ENCODE measurements at regions not wholly inside any gene's neighbourhood (a gene's known extent, or its start where the extent isn't known, plus 50 kb on each side); places are given as distances from the start of the nearest gene placed in this dataset.

GRCh38 chr2:3075316-3075990, 302.2 kb downstream of the EIPR1 start:
- FAIRE-seq (no peak), DNase-seq (ENCODE audit: insufficient read length, low spot score) (no peak)
- TF ChIP-seq CTCF (IDR thresholded peaks at IDR 0.05; ENCODE audit: insufficient read depth, missing control alignments): no peak

- DNase-seq (ENCODE audit: insufficient read length, low spot score) (no peak), FAIRE-seq (no peak)
- no peak for TF ChIP-seq CTCF (IDR thresholded peaks at IDR 0.05; ENCODE audit: insufficient read depth, missing control alignments)
Observed at GRCh38 chr2:3073704-3074103, 303.9 kb downstream of the EIPR1 start.

- FAIRE-seq (no peak), DNase-seq (ENCODE audit: insufficient read length, low spot score) (no peak)
- no peak for TF ChIP-seq CTCF (IDR thresholded peaks at IDR 0.05; ENCODE audit: insufficient read depth, missing control alignments)
Observed at GRCh38 chr2:3073041-3073595, 304.5 kb downstream of the EIPR1 start.

- TF ChIP-seq CTCF (IDR thresholded peaks at IDR 0.05; ENCODE audit: insufficient read depth, missing control alignments): no peak
- DNase-seq (ENCODE audit: insufficient read length, low spot score) (no peak), FAIRE-seq (no peak)
Observed at GRCh38 chr2:3071685-3072263, 305.8 kb downstream of the EIPR1 start.

- no peak for FAIRE-seq
- no peak for TF ChIP-seq CTCF (IDR thresholded peaks at IDR 0.05; ENCODE audit: insufficient read depth, missing control alignments)
- no peak for DNase-seq (ENCODE audit: insufficient read length, low spot score)
Observed at GRCh38 chr2:3066831-3067230, 310.8 kb downstream of the EIPR1 start.

- FAIRE-seq (no peak), DNase-seq (ENCODE audit: insufficient read length, low spot score) (no peak)
- no peak for TF ChIP-seq CTCF (IDR thresholded peaks at IDR 0.05; ENCODE audit: insufficient read depth, missing control alignments)
Observed at GRCh38 chr2:3065928-3066327, 311.7 kb downstream of the EIPR1 start.

Measured in D721Med (cell line).